H1 (cell line): ENCODE measurements at regions not wholly inside any gene's neighbourhood (a gene's known extent, or its start where the extent isn't known, plus 50 kb on each side); places are given as distances from the start of the nearest gene placed in this dataset.

Experiments used
- CTCF ChIA-PET: fragments of 300-600 bp; sonication (Branson Sonifier 250); formaldehyde crosslinking; loops from one replicate; lab custom pipeline; 2021; ENCODE audit not compliant: partially characterized antibody; lab: Charles Lee
- POLR2A ChIA-PET: fragments of 300-600 bp; sonication (Branson Sonifier 250); formaldehyde crosslinking; loops from one replicate; lab custom pipeline; 2021; ENCODE audit warnings: inconsistent platforms; ENCODE audit not compliant: partially characterized antibody; lab: Charles Lee
- DNase-seq, 2 experiments: peaks; one replicate each; pipeline versions ENCODE4 v3.0.0 to v3.0.0-alpha.2; 2010 to 2022; ENCODE audit warnings: low spot score in 2 of 2, low read depth in 1 of 2, mixed read lengths in 1 of 2
- FAIRE-seq: peaks from 2 replicates; lab custom pipeline; 2011; peaks lifted over from hg19 to GRCh38; lab: Jason Lieb, UNC
- H2AFZ ChIP-seq: 2 replicates; pipeline ENCODE4 v1.8.1; 2012; ENCODE audit warnings: low read length, inconsistent platforms
- H2AK5ac ChIP-seq: 2 replicates; pipeline ENCODE4 v1.6.1; 2013; ENCODE audit warnings: low read depth, low read length
- H2BK120ac ChIP-seq: replicated peaks from 2 replicates; pipeline ENCODE3; 2013; ENCODE audit warnings: low read depth, low read length, inconsistent platforms
- H2BK12ac ChIP-seq: 2 replicates; pipeline ENCODE4 v1.6.1; 2013; ENCODE audit warnings: low read depth, low read length
- H2BK15ac ChIP-seq: 2 replicates; pipeline ENCODE4 v1.6.1; 2013; ENCODE audit warnings: low read length
- H2BK20ac ChIP-seq: 2 replicates; pipeline ENCODE4 v1.6.1; 2013; ENCODE audit warnings: low read length
- H2BK5ac ChIP-seq: 2 replicates; pipeline ENCODE4 v1.6.1; 2013; ENCODE audit warnings: low read depth, low read length
- H3K14ac ChIP-seq: 2 replicates; pipeline ENCODE4 v1.6.1; 2013; ENCODE audit warnings: inconsistent platforms; ENCODE audit not compliant: insufficient read length
- H3K18ac ChIP-seq: 2 replicates; pipeline ENCODE4 v1.6.1; 2013; ENCODE audit warnings: low read length; ENCODE audit errors: extremely low read depth
- H3K23ac ChIP-seq: 2 replicates; pipeline ENCODE4 v1.6.1; 2013; ENCODE audit warnings: inconsistent platforms; ENCODE audit not compliant: insufficient read length
- H3K23me2 ChIP-seq: 2 replicates; pipeline ENCODE4 v1.6.1; 2013; ENCODE audit warnings: low read depth, low read length
- H3K27ac ChIP-seq: 2 replicates; pipeline ENCODE4 v1.6.1; 2011; ENCODE audit warnings: low read depth, low read length, inconsistent platforms
- H3K27me3 ChIP-seq, 4 experiments: replicated peaks in 1 of 4; 1 replicate in 1 of 4; 2 replicates in 3 of 4; pipeline versions ENCODE4 v1.6.1 to v1.8.1; 2011 to 2013; ENCODE audit warnings: low read length in 3 of 4, mild to moderate bottlenecking in 3 of 4, inconsistent platforms in 2 of 4, mixed read lengths in 2 of 4, moderate library complexity in 1 of 4; ENCODE audit not compliant: control insufficient read depth in 3 of 4, insufficient read depth in 3 of 4; ENCODE audit errors: extremely low read depth in 1 of 4
- H3K36me3 ChIP-seq, 4 experiments: 2 replicates each; pipeline versions ENCODE4 v1.6.1 to v1.8.1; 2011 to 2013; ENCODE audit warnings: mild to moderate bottlenecking in 4 of 4, low read length in 3 of 4, moderate library complexity in 2 of 4, control low read depth in 1 of 4, inconsistent platforms in 1 of 4; ENCODE audit not compliant: insufficient read depth in 4 of 4, control insufficient read depth in 2 of 4
- H3K4ac ChIP-seq: replicated peaks from 2 replicates; pipeline ENCODE3; 2013; ENCODE audit warnings: low read length, low read depth, mixed read lengths, inconsistent platforms; ENCODE audit not compliant: insufficient read length
- H3K4me1 ChIP-seq, 4 experiments: replicated peaks in 1 of 4; 1 replicate in 1 of 4; 2 replicates in 3 of 4; pipeline versions ENCODE4 v1.6.1 to v1.8.1; 2011 to 2013; ENCODE audit warnings: low read length in 3 of 4, inconsistent platforms in 2 of 4, mixed read lengths in 1 of 4; ENCODE audit not compliant: insufficient read depth in 4 of 4, control insufficient read depth in 3 of 4
- H3K4me2 ChIP-seq, 2 experiments: 2 replicates each; pipeline versions ENCODE4 v1.6.1 to v1.8.1; 2011 to 2013; ENCODE audit warnings: low read depth in 2 of 2, low read length in 2 of 2, control low read depth in 1 of 2, inconsistent platforms in 1 of 2, mild to moderate bottlenecking in 1 of 2; ENCODE audit not compliant: insufficient read depth in 1 of 2
- H3K4me3 ChIP-seq, 4 experiments: fragments of 200-600, 300-600 bp in 1 of 4; sonication (generic), shearing (Covaris generic), sonication (Bioruptor Twin) in 1 of 4; 2 replicates each; pipeline versions ENCODE4 v1.5.1 to v1.8.1; 2011 to 2016; ENCODE audit warnings: low read length in 4 of 4, low read depth in 3 of 4, control low read depth in 2 of 4, inconsistent platforms in 2 of 4, mild to moderate bottlenecking in 2 of 4, mixed read lengths in 1 of 4, moderate library complexity in 1 of 4; ENCODE audit not compliant: insufficient read depth in 2 of 4; ENCODE audit errors: extremely low read depth in 1 of 4
- H3K56ac ChIP-seq: replicated peaks from 2 replicates; pipeline ENCODE3; 2013; ENCODE audit warnings: low read depth, mild to moderate bottlenecking, mixed read lengths, low read length, inconsistent platforms; ENCODE audit not compliant: insufficient read length
- H3K79me1 ChIP-seq: 2 replicates; pipeline ENCODE4 v1.6.1; 2013; ENCODE audit warnings: low read depth, low read length, control low read depth
- H3K79me2 ChIP-seq, 2 experiments: 2 replicates each; pipeline versions ENCODE4 v1.6.1 to v1.8.1; 2012 to 2013; ENCODE audit warnings: low read length in 2 of 2, mild to moderate bottlenecking in 2 of 2, inconsistent platforms in 1 of 2; ENCODE audit not compliant: insufficient read depth in 2 of 2, control insufficient read depth in 1 of 2
- H3K9ac ChIP-seq, 4 experiments: replicated peaks in 1 of 4; 1 replicate in 1 of 4; 2 replicates in 3 of 4; pipeline versions ENCODE4 v1.6.1 to v1.8.1; 2011 to 2013; ENCODE audit warnings: low read depth in 3 of 4, low read length in 3 of 4, control low read depth in 2 of 4, mild to moderate bottlenecking in 2 of 4, moderate library complexity in 2 of 4, inconsistent platforms in 1 of 4; ENCODE audit errors: extremely low read depth in 1 of 4
- H3K9me3 ChIP-seq, 2 experiments: 2 replicates each; pipeline versions ENCODE4 v1.6.1 to v1.8.1; 2012 to 2013; ENCODE audit warnings: mild to moderate bottlenecking in 2 of 2, moderate library complexity in 2 of 2, control low read depth in 1 of 2, inconsistent platforms in 1 of 2, low read depth in 1 of 2, low read length in 1 of 2, mixed read lengths in 1 of 2; ENCODE audit not compliant: insufficient read depth in 2 of 2
- H4K20me1 ChIP-seq, 2 experiments: replicated peaks in 1 of 2; 2 replicates each; pipeline versions ENCODE3 to v1.8.1; 2011 to 2013; ENCODE audit warnings: inconsistent platforms in 2 of 2, low read length in 2 of 2, mild to moderate bottlenecking in 1 of 2; ENCODE audit not compliant: insufficient read depth in 2 of 2, control insufficient read depth in 1 of 2
- H4K5ac ChIP-seq: 2 replicates; pipeline ENCODE4 v1.6.1; 2013; ENCODE audit warnings: low read length, low read depth, mixed read lengths, inconsistent platforms; ENCODE audit not compliant: insufficient read length
- H4K8ac ChIP-seq: 2 replicates; pipeline ENCODE4 v1.8.0; 2013; ENCODE audit warnings: mild to moderate bottlenecking, moderate library complexity, low read length, inconsistent platforms; ENCODE audit not compliant: insufficient read depth; ENCODE audit errors: extremely low read depth
- H4K91ac ChIP-seq: replicated peaks from 2 replicates; pipeline ENCODE3; 2013; ENCODE audit warnings: low read length, mixed read lengths, inconsistent platforms; ENCODE audit not compliant: insufficient read length
- ATF2 ChIP-seq: IDR thresholded peaks from 2 replicates; pipeline ENCODE4 v1.6.1; 2012; ENCODE audit warnings: low read length, inconsistent platforms
- BRCA1 ChIP-seq: IDR thresholded peaks from 2 replicates; pipeline ENCODE4 v1.6.1; 2012; ENCODE audit warnings: low read depth, low read length, improper control_type of control experiment
- CBX8 ChIP-seq: fragments of 300-800, 300-1000 bp; sonication (generic); IDR thresholded peaks from 2 replicates; pipeline ENCODE4 v1.7.1; 2016; ENCODE audit warnings: low read depth, low read length, borderline replicate concordance
- CHD1 ChIP-seq: IDR thresholded peaks from 2 replicates; pipeline ENCODE4 v1.6.1; 2012; ENCODE audit warnings: low read depth, low read length, improper control_type of control experiment
- CHD2 ChIP-seq: IDR thresholded peaks from 2 replicates; pipeline ENCODE4 v1.6.1; 2012; ENCODE audit warnings: low read length, improper control_type of control experiment
- CREB1 ChIP-seq: IDR thresholded peaks from 2 replicates; pipeline ENCODE4 v1.6.1; 2012; ENCODE audit warnings: inconsistent platforms
- EZH2 ChIP-seq: fragments of 200-600 bp; sonication (generic); IDR thresholded peaks from 2 replicates; pipeline ENCODE4 v1.7.1; 2012; ENCODE audit warnings: low read depth, mild to moderate bottlenecking, moderate library complexity, low read length, inconsistent platforms; ENCODE audit not compliant: severe bottlenecking
- HDAC6 ChIP-seq: IDR thresholded peaks from one replicate; pipeline ENCODE4 v1.7.1; 2012; ENCODE audit warnings: low read depth, mild to moderate bottlenecking, inconsistent platforms, low read length, moderate library complexity
- JUN ChIP-seq: IDR thresholded peaks from 2 replicates; pipeline ENCODE4 v1.6.1; 2011; ENCODE audit warnings: low read depth, mild to moderate bottlenecking, improper control_type of control experiment, low read length
- KDM4A ChIP-seq: IDR thresholded peaks from one replicate; pipeline ENCODE4 v1.7.1; 2012; ENCODE audit warnings: low read depth, mild to moderate bottlenecking, moderate library complexity, low read length, inconsistent platforms; ENCODE audit not compliant: severe bottlenecking
- MAX ChIP-seq: IDR thresholded peaks from 2 replicates; pipeline ENCODE4 v1.6.1; 2012; ENCODE audit warnings: inconsistent platforms
- SP4 ChIP-seq: IDR thresholded peaks from 2 replicates; pipeline ENCODE4 v1.6.1; 2012; ENCODE audit warnings: low read length, inconsistent platforms
- SUZ12 ChIP-seq: fragments of 200-600 bp; sonication (generic); IDR thresholded peaks from 2 replicates; pipeline ENCODE4 v1.6.1; 2012; ENCODE audit warnings: mild to moderate bottlenecking, inconsistent platforms, low read length, moderate library complexity, mixed read lengths
- TBP ChIP-seq: IDR thresholded peaks from 2 replicates; pipeline ENCODE4 v1.6.1; 2011; ENCODE audit warnings: low read depth, low read length, improper control_type of control experiment
- WGBS, 2 experiments: shearing (Covaris generic) in 1 of 2; methylation state at CpG; one replicate each; pipeline versions ENCODE4 v1.1.6 to v1.1.7; 2013 to 2015; ENCODE audit warnings: low lambda C conversion rate in 2 of 2, mixed read lengths in 2 of 2, inconsistent platforms in 1 of 2, low coverage in 1 of 2, missing lambda C conversion rate in 1 of 2; ENCODE audit not compliant: insufficient replicate concordance in 2 of 2, insufficient coverage in 1 of 2, insufficient read length in 1 of 2; ENCODE audit errors: extremely low coverage in 1 of 2, missing lambda C conversion rate in 1 of 2; 5-methylcytosine and 5-hydroxymethylcytosine counted together

DNA sequence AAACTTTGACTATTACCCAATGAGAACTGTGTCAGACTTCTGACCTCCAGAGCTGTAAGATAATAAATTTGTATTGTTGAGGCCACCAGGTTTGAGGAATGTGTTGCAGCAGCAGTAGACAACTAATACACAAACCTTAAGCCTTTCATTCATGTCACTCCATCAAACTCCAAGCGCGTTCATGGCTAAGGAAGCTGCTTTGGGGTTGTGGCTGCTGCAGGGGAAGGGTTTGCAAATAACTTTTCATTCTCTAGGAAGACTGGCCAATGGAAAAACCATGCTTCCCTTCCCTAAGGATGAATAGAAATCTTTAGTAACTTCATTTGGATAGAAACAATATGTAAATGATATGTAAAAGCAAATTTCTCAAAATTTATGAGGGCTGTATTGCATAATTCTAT lies 170.4 kb downstream of the RHOU start:
- H3K4me2 ChIP-seq, result no peak overlapping the region
- H4K5ac ChIP-seq, result no peak overlapping the region
- H2BK120ac ChIP-seq, result no peak overlapping the region
- H2BK15ac ChIP-seq, result no peak overlapping the region
- H3K27me3 ChIP-seq, result no peaks in the 10 kb centered on the region
- H3K9ac ChIP-seq, result no peak overlapping the region
- peaks cover 0 to 3% (median under 1%) of the 10 kb centered on the region in 4 experiments; a peak in 4 of 7 replicates for H3K4me1 ChIP-seq
- H3K56ac ChIP-seq, result no peak overlapping the region
- no peak for FAIRE-seq
- H3K14ac ChIP-seq, result no peak overlapping the region
- H3K36me3 ChIP-seq, result no peaks in the 10 kb centered on the region
- H2AFZ ChIP-seq, result no peak overlapping the region
- no peaks in the 10 kb centered on the region for H3K23me2 ChIP-seq
- H4K20me1 ChIP-seq, result no peaks in the 10 kb centered on the region
- H3K27ac ChIP-seq, result no peak overlapping the region
- WGBS, 2 experiments, result 97% methylated on average over 2 of the region's 2 CpGs; no CpG with 5 or more reads in 1 of the 2 experiments
- POLR2A ChIA-PET, result no interaction called here
- H3K79me1 ChIP-seq, result no peaks in the 10 kb centered on the region
- H2BK12ac ChIP-seq, result no peak overlapping the region
- no peak overlapping the region for H4K8ac ChIP-seq
- no peak overlapping the region for H2AK5ac ChIP-seq
- no peak overlapping the region for H2BK5ac ChIP-seq
- no peak overlapping the region for H3K23ac ChIP-seq
- no peak for DNase-seq
- CTCF ChIA-PET, result interaction anchor here (0.7 kb wide), 1 partner anchor 13 kb away, joined by 3 read pairs; no protein-coding TSS in a partner anchor
- no peak overlapping the region for H3K4me3 ChIP-seq
- no peak overlapping the region for H4K91ac ChIP-seq
- H3K18ac ChIP-seq, result no peak overlapping the region
- no peak overlapping the region for H3K4ac ChIP-seq
- no peak overlapping the region for H2BK20ac ChIP-seq
- no peaks in the 10 kb centered on the region for H3K9me3 ChIP-seq
- H3K79me2 ChIP-seq, result no peaks in the 10 kb centered on the region
- TF ChIP-seq CHD1 (no peak), SP4 (no peak), EZH2 (no peak), ATF2 (no peak), CBX8 (no peak), CREB1 (no peak), JUN (no peak), TBP (no peak), HDAC6 (no peak), CHD2 (no peak), KDM4A (no peak), BRCA1 (no peak), MAX (no peak), SUZ12 (no peak)
